Prostate gland (tissue), 2 donors: ENCODE measurements at regions not wholly inside any gene's neighbourhood (a gene's known extent, or its start where the extent isn't known, plus 50 kb on each side); places are given as distances from the start of the nearest gene placed in this dataset.
A peak's percentile ranks its signal among the peaks of the same experiment; 100 is the strongest.

Source experiments
- DNase-seq: peaks from one replicate; pipeline ENCODE4 v3.0.0-alpha.2; 2019; ENCODE audit warnings: low spot score
- H3K27ac ChIP-seq, 2 donors: fragments of 200-600 bp; sonication (generic); 2 replicates each; pipeline ENCODE4 v1.5.1; 2017 to 2019
- H3K27me3 ChIP-seq: fragments of 200-600 bp; sonication (generic); replicated peaks from 2 replicates; pipeline ENCODE4 v1.5.1; 2019; ENCODE audit not compliant: insufficient read depth
- H3K36me3 ChIP-seq, 2 donors: fragments of 200-600 bp; sonication (generic); 1 replicate in 1 of 2; 2 replicates in 1 of 2; pipeline versions ENCODE4 v1.5.1 to v1.8.1; 2017 to 2019
- H3K4me1 ChIP-seq: fragments of 200-600 bp; sonication (generic); replicated peaks from 2 replicates; pipeline ENCODE4 v1.5.1; 2019
- H3K4me3 ChIP-seq, 2 donors: fragments of 200-600 bp; sonication (generic); 2 replicates each; pipeline ENCODE4 v1.5.1; 2017 to 2019
- H3K9me3 ChIP-seq: fragments of 200-600 bp; sonication (generic); 2 replicates; pipeline ENCODE4 v1.5.1; 2017
- POLR2A ChIP-seq: fragments of 450-650 bp; IDR thresholded peaks from one replicate; pipeline ENCODE4 v1.6.1; 2016; ENCODE audit warnings: antibody characterized with exemption, mild to moderate bottlenecking
- POLR2AphosphoS5 ChIP-seq: sonication (generic); formaldehyde crosslinking; IDR thresholded peaks from one replicate; pipeline ENCODE4 v1.6.1; 2017; ENCODE audit warnings: antibody characterized with exemption
- WGBS: methylation state at CpG from one replicate; pipeline ENCODE4 v1.1.5; 2018; 5-methylcytosine and 5-hydroxymethylcytosine counted together
- intact Hi-C: fragments of 100-400 bp; cut with DNase I; formaldehyde crosslinking; loops from one replicate; pipeline ENCODE4 v1.14.2; 2022
- TF ChIP-seq, protein P1 (sequence below), 4 experiments: fragments of 200-600 bp in 2 of 4; fragments of 450-650 bp in 2 of 4; sonication (generic) in 2 of 4; IDR thresholded peaks; 1 replicate in 3 of 4; 2 replicates in 1 of 4; pipeline ENCODE4 v1.5.1; 2016 to 2019; ENCODE audit warnings: antibody characterized with exemption in 4 of 4, mild to moderate bottlenecking in 2 of 4, moderate library complexity in 2 of 4

DNA sequence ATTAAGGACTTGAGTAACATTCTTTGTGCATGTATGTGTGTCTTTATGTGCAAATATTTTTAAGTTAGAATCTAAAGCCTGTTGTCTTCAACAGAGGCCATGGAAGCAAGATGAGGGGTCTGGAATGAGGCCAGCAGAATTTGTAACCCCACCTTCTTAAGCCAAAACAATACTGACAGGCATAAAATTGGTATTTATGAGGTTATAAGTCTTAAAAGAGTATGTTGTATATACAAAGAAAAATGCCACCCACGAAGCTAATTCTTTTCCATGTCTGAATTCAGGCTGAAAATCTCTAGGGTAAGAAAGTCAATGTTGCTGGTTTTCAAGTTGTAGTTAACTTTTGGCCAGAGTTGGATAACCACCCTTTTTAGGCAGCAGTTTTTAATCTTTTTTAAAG, 86.2 kb upstream of the TMTC1 start:
- no peaks in the 10 kb centered on the region for H3K9me3 ChIP-seq
- WGBS: 34% methylated on average over 1 of the region's 1 CpG
- intact Hi-C loops: no loop called here
- H3K36me3 ChIP-seq: no peaks in the 10 kb centered on the region
- TF ChIP-seq, protein P1, sequence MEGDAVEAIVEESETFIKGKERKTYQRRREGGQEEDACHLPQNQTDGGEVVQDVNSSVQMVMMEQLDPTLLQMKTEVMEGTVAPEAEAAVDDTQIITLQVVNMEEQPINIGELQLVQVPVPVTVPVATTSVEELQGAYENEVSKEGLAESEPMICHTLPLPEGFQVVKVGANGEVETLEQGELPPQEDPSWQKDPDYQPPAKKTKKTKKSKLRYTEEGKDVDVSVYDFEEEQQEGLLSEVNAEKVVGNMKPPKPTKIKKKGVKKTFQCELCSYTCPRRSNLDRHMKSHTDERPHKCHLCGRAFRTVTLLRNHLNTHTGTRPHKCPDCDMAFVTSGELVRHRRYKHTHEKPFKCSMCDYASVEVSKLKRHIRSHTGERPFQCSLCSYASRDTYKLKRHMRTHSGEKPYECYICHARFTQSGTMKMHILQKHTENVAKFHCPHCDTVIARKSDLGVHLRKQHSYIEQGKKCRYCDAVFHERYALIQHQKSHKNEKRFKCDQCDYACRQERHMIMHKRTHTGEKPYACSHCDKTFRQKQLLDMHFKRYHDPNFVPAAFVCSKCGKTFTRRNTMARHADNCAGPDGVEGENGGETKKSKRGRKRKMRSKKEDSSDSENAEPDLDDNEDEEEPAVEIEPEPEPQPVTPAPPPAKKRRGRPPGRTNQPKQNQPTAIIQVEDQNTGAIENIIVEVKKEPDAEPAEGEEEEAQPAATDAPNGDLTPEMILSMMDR (IDR thresholded peaks at IDR 0.05): no peak
- no peak for TF ChIP-seq POLR2AphosphoS5
- no peak for TF ChIP-seq POLR2A
- no peak for DNase-seq
- no peak overlapping the region for H3K4me3 ChIP-seq
- no peaks in the 10 kb centered on the region for H3K27me3 ChIP-seq
- H3K4me1 ChIP-seq: no peaks in the 10 kb centered on the region
- H3K27ac ChIP-seq: no peak overlapping the region

DNA sequence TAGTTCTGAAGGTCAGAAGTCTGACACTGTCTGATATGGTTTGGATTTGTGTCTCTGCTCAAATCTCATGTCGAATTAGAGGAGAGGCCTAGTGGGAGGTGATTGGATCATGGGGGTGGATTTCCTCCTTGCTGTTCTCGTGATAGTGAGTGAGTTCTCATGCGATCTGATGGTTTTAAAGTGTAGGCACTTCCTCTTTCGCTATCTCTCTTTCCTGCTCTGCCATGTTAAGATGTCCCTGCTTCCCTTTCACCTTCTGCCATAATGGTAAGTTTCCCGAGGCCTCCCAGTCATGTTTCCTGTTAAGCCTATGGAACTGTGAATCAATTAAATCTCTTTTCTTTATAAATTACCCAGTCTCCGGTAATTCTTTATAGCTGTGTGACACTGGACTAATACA, 84.1 kb upstream of the TMTC1 start:
- Histone ChIP-seq H3K27ac (no peak overlapping the region), H3K4me1 (no peaks in the 10 kb centered on the region), H3K9me3 (no peaks in the 10 kb centered on the region), H3K4me3 (no peak overlapping the region), H3K27me3 (no peaks in the 10 kb centered on the region), H3K36me3 (no peaks in the 10 kb centered on the region)
- intact Hi-C loops: no loop called here
- TF ChIP-seq POLR2AphosphoS5: no peak
- TF ChIP-seq, protein P1 (IDR thresholded peaks at IDR 0.05): no peak
- no peak for TF ChIP-seq POLR2A
- no peak for DNase-seq
- 91% methylated on average over 6 of the region's 6 CpGs for WGBS

DNA sequence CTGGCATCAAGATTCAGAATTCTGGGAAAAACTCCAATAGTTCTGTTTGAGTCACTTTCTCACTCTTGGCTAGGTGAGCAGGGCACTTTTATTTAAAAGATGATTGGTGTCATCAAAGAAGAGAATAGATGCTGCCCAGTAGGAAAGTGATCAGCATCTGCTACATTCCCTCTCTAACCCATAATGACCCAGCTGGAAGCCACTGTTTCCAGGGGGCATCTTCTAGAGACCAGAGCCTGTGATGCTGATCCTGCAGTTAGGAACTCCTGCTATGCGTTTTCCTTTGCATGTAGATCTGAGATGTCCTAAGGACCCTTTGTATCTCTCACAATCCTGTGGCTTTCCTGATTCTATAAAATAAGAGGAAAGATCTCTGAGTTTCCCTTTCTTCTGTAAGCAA, 79.9 kb upstream of the TMTC1 start:
- H3K4me1 ChIP-seq: no peaks in the 10 kb centered on the region

DNA sequence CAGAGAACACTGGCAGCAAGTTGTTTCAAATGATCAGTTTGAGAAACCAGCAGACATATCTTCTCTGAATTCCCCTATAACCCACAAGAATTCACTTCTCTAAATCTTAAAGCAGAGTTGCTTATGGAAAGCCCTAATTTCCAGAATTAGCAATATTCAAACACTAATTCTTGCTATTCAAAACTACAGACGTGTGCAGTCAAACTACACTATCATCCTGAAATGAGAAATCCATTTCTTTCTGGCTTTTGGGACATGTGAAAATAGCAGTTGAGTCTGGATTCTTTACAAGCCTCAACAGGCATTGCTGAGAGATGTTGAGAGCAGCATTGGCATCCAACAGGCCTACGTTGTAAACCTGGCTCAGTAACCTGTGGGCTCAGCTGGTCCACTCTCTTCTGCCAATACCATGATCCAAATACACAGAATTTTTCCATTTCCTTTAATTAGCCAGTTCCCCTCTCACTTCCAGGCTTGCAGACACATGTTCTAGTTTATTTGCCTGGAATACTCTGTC, 74.6 kb upstream of the TMTC1 start:
- H3K27me3 ChIP-seq: no peaks in the 10 kb centered on the region
- H3K4me3 ChIP-seq: no peak overlapping the region
- H3K36me3 ChIP-seq: no peaks in the 10 kb centered on the region
- 22% methylated on average over 2 of the region's 2 CpGs for WGBS
- H3K4me1 ChIP-seq: no peaks in the 10 kb centered on the region
- intact Hi-C loops: no loop called here
- peak; percentile 83 for DNase-seq
- H3K27ac ChIP-seq: peak overlapping the region; percentile 29 to 38
- H3K9me3 ChIP-seq: no peaks in the 10 kb centered on the region
- TF ChIP-seq, protein P1 (IDR thresholded peaks at IDR 0.05): no peak
- TF ChIP-seq POLR2AphosphoS5: peak; percentile 78

More for the DNA sequence above, 79.9 kb upstream of the TMTC1 start:
- Histone ChIP-seq H3K27ac (no peak overlapping the region), H3K9me3 (no peaks in the 10 kb centered on the region), H3K4me3 (no peak overlapping the region), H3K36me3 (no peaks in the 10 kb centered on the region), H3K27me3 (no peaks in the 10 kb centered on the region)
- no peak for DNase-seq
- intact Hi-C loops: no loop called here
- WGBS: 86% methylated on average over 1 of the region's 1 CpG
- TF ChIP-seq, protein P1 (IDR thresholded peaks at IDR 0.05): no peak
- TF ChIP-seq POLR2A (no peak), POLR2AphosphoS5 (no peak)

DNA sequence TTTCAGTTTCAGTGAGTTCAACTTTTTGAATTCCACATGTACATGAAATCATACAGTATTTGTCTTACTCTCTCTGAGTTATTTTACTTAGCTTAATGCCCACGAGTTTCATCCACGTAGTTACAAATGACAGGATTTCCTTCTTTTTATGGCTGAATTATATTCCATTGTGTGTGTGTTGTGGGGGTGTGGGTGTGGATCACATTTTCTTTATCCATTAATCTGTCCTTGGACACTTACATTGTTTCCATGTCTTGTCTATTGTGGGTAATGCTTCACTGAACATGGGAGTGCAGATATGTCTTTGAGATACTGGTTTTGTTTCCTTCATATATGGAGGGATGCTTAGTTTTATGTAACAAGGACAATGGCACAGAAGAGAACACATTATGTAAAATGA, 63.5 kb upstream of the TMTC1 start:
- no peaks in the 10 kb centered on the region for H3K36me3 ChIP-seq
- no peaks in the 10 kb centered on the region for H3K4me1 ChIP-seq
- H3K9me3 ChIP-seq: no peaks in the 10 kb centered on the region
- H3K4me3 ChIP-seq: no peak overlapping the region
- H3K27ac ChIP-seq: no peak overlapping the region
- 83% methylated on average over 2 of the region's 2 CpGs for WGBS
- intact Hi-C loops: no loop called here
- no peak for DNase-seq
- no peaks in the 10 kb centered on the region for H3K27me3 ChIP-seq
- TF ChIP-seq, protein P1 (IDR thresholded peaks at IDR 0.05): no peak
- TF ChIP-seq POLR2A (no peak), POLR2AphosphoS5 (no peak)
